Mammary epithelial cell (primary cell): ENCODE measurements at regions not wholly inside any gene's neighbourhood (a gene's known extent, or its start where the extent isn't known, plus 50 kb on each side); places are given as distances from the start of the nearest gene placed in this dataset.

Experiments
- CTCF ChIP-seq, 2 donors: IDR thresholded peaks in 1 of 2; conservative IDR thresholded peaks in 1 of 2; 2 replicates each; pipeline ENCODE4 v1.5.1; 2011 to 2012; ENCODE audit warnings: inconsistent platforms in 2 of 2, low read length in 2 of 2, mild to moderate bottlenecking in 2 of 2, control low read depth in 1 of 2, low read depth in 1 of 2; ENCODE audit not compliant: insufficient read depth in 1 of 2; ENCODE audit errors: extremely low read depth in 1 of 2
- EZH2 ChIP-seq: IDR thresholded peaks from 2 replicates; pipeline ENCODE4 v1.6.1; 2012; ENCODE audit warnings: low read length, inconsistent platforms, borderline replicate concordance

GRCh38 chr7:91685544-91685943 is 195.0 kb downstream of the MTERF1 start:
- TF ChIP-seq CTCF (conservative IDR thresholded peaks at IDR 0.05 in 1 of 2, IDR thresholded peaks at IDR 0.05 in 1 of 2; ENCODE audit: extremely low read depth in 1 of 2, insufficient read depth in 1 of 2, low read depth in 1 of 2, low read length in 2 of 2) (no peak), EZH2 (no peak)
